GM19452 (cell line): ENCODE measurements at regions not wholly inside any gene's neighbourhood (a gene's known extent, or its start where the extent isn't known, plus 50 kb on each side); places are given as distances from the start of the nearest gene placed in this dataset.
A peak's percentile ranks its signal among the peaks of the same experiment; 100 is the strongest.

ENCODE experiments used
- ATAC-seq: cut with Tn5 transposase; IDR thresholded peaks from one replicate; pipeline ENCODE4 v1.9.1; 2021; ENCODE audit not compliant: unreplicated experiment

GRCh38 chr1:181142096-181142958, 53.8 kb downstream of the IER5 start:
- peak; percentile 76 for ATAC-seq

DNA sequence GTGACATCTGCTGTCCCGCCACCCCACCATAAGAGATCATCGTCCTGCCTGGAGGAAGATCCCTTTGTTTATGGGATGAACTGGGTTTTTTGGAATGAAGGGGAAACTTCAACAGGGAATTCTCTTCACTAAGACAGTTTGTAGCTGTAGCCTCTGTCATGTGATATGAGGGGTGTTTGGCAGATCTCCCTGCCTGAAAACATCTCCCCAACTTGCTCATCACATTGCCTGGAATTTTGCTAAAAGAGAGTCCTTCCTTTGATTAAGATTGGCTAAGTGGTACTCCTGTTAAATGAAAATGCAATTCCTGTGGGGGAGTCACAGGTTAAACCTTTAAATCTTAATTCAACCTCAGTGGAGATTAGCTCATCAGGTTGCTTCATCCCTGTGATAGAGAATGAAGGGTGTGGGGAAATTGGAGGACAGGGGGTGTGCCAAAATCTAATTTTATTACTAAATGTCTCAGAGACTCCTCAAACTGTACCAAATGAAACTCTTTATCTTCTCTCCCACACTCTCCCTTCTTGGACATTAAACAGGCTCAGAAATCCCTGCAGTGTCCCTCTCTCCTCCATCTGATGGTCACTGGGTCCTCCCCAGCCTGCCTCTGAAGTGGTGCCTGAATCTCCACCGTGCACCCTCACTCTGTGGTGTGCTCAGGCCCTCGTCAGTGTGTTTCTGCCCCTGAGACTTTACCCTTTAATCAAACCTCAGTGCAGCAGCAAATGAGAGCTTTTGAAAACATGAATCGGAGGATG, 54.8 kb downstream of the IER5 start:
- no peak for ATAC-seq

GRCh38 chr1:181144238-181144637, 55.7 kb downstream of the IER5 start:
- ATAC-seq = no peak

GRCh38 chr1:181148636-181149035, 60.1 kb downstream of the IER5 start:
- ATAC-seq = no peak

GRCh38 chr1:181149326-181150125, 61.0 kb downstream of the IER5 start:
- peak; percentile 67 for ATAC-seq

GRCh38 chr1:181150273-181150672, 61.8 kb downstream of the IER5 start:
- ATAC-seq = no peak

DNA sequence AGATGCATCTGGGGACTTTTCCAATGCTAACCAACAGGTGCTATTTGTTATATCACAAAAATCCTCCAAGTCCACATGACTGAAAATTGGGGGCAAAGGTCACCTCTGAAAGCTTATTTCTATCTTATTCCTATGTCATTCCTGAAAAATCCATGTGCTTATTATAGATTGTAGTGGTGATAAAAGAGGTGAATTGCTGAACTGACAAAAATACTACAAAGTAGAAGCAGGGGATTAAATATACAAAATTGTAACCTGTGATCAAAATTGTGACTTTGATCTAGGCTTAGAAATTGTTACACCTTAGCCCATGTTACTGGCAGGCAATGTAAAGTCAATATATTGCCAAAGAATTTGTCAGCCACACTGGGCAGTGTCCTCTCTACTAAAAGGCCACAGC, 62.3 kb downstream of the IER5 start:
- ATAC-seq = no peak

DNA sequence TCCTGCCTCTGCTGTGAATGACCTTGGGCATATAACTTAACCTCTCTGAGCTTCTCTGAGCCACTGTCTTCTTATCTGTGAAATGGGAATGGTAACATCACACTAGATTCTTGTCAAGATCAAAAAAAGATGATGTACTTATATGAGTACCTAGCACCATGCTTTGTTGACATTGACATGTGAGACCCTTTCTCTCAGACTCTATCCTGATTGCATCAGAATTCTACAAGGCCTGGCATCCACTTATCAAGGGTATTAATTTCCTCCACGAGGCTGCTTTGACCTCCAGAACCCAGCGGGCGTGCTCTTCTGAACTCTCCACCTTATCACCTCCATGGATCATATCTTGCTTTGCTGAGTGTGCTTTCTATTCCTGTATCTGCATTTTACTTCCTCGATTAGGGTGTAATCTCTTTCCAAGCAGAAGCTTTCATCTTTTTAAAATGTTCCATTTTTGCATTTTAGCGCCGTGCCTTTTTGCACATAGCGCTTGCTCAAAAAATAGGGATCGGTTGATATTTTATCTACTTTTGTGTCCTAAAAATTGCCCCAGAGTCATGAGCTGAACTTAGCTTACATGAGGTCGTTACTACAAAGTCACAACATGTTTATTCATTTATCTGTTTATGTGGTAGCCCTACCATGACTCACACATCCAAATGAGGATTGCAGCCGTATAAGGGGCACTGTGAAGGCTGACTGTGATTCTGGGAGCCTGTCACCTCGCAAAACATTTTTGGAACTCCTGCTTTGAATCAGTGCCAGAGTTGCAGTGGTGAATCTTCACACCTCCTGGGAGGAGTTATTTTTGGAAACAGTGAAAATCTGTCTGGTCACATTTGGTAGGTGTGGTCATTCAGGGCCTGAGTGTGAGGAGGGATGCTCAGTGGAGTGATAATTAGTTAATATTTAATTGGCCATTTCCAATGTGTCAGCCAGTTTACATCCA, 63.2 kb downstream of the IER5 start:
- ATAC-seq = peak; percentile 48

DNA sequence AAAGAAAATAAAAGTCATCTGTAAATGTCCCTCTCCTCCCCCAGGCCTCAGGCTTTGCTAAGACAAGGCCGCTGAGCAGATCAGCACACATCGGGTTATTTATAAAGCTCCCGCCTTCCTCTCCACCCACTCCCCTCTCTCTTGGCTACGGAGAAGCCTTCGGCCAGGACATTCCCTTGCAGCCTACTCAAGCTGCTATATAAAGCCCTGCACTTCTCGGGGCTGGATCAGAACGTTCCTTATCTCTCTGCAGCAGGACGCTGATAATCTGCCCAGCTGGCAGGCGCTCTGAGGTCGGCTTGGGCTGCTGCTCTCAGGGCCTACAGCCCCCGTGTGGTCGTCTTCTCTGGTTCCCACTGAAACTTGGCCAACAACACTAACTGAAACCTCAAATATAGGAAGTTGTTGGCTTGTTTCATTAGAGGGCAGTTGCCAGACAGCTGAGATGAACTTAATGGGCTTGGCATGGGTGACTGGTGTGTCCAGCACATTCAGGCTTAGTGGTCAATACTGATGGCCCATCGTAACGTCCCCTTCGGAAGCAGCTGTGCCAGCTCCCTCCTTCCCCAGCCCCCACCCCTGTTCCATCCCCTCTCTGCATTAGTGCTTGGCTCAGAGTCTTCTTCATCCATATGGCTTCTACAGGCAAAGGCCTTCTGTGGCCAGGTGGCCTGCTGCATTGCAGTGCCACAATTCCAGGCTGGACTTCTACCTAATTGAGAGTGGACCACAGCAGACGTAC, 64.6 kb downstream of the IER5 start:
- peak; percentile 56 for ATAC-seq

DNA sequence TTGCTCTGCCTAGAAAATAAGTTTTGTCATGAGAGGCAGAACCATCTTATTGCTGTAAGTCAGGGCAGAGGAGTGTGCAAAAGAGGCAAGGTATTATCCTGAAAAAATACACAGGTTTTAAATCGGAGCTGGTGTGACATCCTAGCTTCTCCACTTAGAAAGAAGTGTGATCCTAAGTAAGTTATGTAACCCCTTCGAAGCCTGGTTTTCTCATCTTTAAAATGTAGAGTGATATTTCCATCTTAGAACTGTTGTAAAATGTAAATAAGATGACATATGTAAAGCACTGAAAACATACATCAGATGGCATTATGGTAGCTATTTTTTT, 65.1 kb downstream of the IER5 start:
- no peak for ATAC-seq

DNA sequence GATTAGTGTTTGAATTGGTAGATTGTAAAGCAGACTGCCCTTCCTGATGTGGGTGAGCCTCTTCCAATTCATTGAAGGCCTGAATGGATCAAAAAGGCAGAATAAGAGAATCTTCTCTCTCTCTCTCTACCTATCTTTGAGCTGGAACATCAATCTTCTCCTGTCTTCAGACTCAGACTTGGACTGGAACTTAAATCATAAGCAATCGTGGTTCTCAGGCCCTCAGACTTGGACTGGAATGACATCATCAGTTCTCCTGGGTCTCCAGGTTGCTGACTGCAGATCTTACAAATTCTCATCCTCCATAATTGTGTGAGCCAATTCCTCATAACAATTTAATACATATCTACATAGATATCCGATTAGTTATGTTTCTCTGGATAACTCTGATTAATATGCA, 66.8 kb downstream of the IER5 start:
- ATAC-seq = no peak

- ATAC-seq = no peak
Observed at GRCh38 chr1:181159451-181160140, 71.1 kb downstream of the IER5 start.

DNA sequence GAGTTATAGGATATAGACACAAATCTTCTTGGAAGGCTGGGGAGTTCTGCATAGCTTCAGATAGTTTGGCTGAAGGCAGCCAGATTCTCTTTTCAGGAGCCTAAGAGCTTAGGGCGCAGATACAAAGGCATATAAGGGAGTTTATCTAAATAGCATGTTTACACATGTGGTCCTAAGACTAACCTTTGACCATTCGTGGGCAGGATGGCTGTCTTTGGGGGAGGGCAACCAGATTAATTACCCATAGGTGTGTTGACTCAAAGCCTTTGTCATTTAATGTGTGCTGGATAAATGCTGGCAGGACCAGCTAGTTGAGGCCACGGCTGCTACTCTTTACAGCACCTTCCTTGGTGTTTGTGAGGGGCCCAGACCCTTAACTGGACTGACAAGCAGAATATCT, 71.8 kb downstream of the IER5 start:
- no peak for ATAC-seq

DNA sequence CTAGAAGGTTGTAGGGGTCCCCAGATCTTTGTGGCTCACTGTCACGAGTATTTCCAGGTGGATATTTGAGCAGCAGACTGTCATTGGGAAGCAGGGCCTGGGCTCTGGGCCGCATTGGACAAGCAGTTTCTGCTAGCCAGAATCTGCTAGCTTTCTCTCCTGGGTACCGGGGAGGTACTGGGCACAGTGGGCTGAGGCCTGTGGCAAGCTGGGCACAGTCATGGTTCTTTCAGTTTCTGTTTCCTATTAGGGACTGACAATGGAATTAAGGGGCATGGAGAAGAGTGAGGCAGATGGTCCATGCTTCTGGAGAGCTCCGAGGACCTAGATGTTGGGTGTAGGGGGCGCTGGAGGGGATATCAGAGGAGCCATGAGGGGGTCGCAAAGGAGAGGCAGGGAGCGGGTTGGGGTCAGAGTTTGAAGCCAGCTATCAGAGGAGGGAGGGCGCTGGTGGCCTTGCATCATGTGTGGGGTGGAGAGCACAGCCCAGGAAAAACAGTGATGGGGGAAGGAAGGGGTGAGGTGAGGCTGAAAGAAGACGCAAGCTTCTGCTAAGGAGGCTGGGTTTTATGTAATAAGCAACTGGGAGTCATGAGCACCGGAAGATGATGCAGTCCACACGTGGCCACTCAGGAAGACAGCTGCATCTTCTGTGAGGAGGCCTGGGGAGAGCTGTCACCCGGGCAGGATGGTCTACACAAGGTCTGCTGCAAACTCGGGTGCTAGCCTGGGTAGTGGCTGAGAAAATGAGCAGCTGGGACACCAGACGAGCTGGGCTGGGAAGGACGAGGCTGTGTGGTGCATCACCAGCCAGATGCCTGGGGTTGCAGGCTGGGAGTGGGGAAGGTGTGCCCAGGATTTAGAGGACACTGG, 72.7 kb downstream of the IER5 start:
- ATAC-seq = no peak

GRCh38 chr1:181163662-181164061, 75.2 kb downstream of the IER5 start:
- no peak for ATAC-seq

DNA sequence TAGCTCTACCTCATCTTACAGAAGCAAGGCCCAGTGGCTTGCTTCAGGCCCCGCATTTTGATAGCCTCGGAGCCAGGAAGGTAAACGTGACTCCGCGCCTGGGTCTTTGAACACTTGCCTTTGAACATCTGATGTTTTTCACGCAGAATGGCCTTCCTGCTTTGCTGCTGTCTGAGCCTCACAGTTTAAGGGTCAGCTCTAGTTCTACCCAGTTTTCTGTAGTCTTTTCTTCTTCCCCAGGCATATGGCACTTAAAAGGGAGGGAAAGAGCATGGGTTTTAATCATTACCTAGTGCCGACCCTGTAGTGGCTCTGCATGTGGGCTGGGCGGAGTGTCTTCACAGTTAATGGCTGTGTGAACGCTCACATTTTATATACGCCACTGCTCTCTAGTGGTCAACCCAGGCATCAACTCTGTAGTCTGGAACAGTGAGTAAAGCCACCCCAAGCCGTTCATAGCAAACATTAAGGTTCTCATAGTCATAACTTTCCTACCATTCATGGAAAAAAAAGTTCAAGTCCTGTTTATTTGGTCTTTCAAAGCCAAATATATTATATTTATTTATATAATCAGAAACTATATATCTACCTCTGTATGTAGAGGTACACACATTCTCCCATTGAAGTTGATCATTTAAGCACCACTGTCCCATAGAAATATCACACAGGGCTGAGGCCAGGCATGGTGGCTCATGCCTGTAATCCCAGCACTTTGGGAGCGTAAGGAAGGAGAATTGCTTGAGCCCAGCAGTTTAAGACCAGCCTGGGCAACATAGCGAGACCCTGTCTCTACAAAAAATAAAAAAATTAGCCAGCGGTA, 78.1 kb downstream of the IER5 start:
- ATAC-seq = peak; percentile 98

GRCh38 chr1:181169281-181169865, 80.9 kb downstream of the IER5 start:
- ATAC-seq = no peak
